HG02678 (cell line): ENCODE measurements at regions not wholly inside any gene's neighbourhood (a gene's known extent, or its start where the extent isn't known, plus 50 kb on each side); places are given as distances from the start of the nearest gene placed in this dataset.
"Not testable (repeated sequence)": the region's sequence is repeated elsewhere in the genome, so short reads cannot be mapped to it uniquely, and the experiment has no call there.

Source experiments
- ATAC-seq: cut with Tn5 transposase; IDR thresholded peaks from one replicate; pipeline ENCODE4 v1.9.1; 2021; ENCODE audit warnings: mild to moderate bottlenecking, moderate library complexity; ENCODE audit not compliant: unreplicated experiment

GRCh38 chr9:85162822-85163221 lies 493.3 kb downstream of the NTRK2 start:
- no peak for ATAC-seq

GRCh38 chr9:85160944-85161343 lies 491.4 kb downstream of the NTRK2 start:
- not testable (repeated sequence) for ATAC-seq

GRCh38 chr9:85158512-85158911 lies 489.0 kb downstream of the NTRK2 start:
- ATAC-seq, result no peak

- ATAC-seq, result no peak
Observed at GRCh38 chr9:85157772-85158171, 488.2 kb downstream of the NTRK2 start.

GRCh38 chr9:85156652-85157051 lies 487.1 kb downstream of the NTRK2 start:
- no peak for ATAC-seq

- ATAC-seq, result no peak
Observed at GRCh38 chr9:85155352-85155751, 485.8 kb downstream of the NTRK2 start.

- no peak for ATAC-seq
Observed at GRCh38 chr9:85151741-85152140, 482.2 kb downstream of the NTRK2 start.

GRCh38 chr9:85151162-85151561 lies 481.6 kb downstream of the NTRK2 start:
- ATAC-seq, result no peak

- no peak for ATAC-seq
Observed at GRCh38 chr9:85147046-85147640, 477.6 kb downstream of the NTRK2 start.

- ATAC-seq, result no peak
Observed at GRCh38 chr9:85142968-85143367, 473.4 kb downstream of the NTRK2 start.

GRCh38 chr9:85142496-85142911 lies 473.0 kb downstream of the NTRK2 start:
- ATAC-seq, result no peak

GRCh38 chr9:85137696-85138095 lies 468.2 kb downstream of the NTRK2 start:
- ATAC-seq, result no peak

GRCh38 chr9:85136987-85137386 lies 467.5 kb downstream of the NTRK2 start:
- ATAC-seq, result no peak

- no peak for ATAC-seq
Observed at GRCh38 chr9:85136507-85136906, 467.0 kb downstream of the NTRK2 start.

GRCh38 chr9:85130764-85131163 lies 461.2 kb downstream of the NTRK2 start:
- no peak for ATAC-seq

- ATAC-seq, result no peak
Observed at GRCh38 chr9:85130260-85130659, 460.7 kb downstream of the NTRK2 start.

- no peak for ATAC-seq
Observed at GRCh38 chr9:85129514-85129913, 460.0 kb downstream of the NTRK2 start.

- no peak for ATAC-seq
Observed at GRCh38 chr9:85118990-85119755, 449.6 kb downstream of the NTRK2 start.

- no peak for ATAC-seq
Observed at GRCh38 chr9:85117831-85118230, 448.3 kb downstream of the NTRK2 start.

- ATAC-seq, result no peak
Observed at GRCh38 chr9:85115473-85115872, 445.9 kb downstream of the NTRK2 start.

GRCh38 chr9:85114799-85115198 lies 445.3 kb downstream of the NTRK2 start:
- ATAC-seq, result no peak

- no peak for ATAC-seq
Observed at GRCh38 chr9:85112933-85113418, 443.4 kb downstream of the NTRK2 start.
